Fibroblast of peridontal ligament (primary cell): ENCODE measurements at regions not wholly inside any gene's neighbourhood (a gene's known extent, or its start where the extent isn't known, plus 50 kb on each side); places are given as distances from the start of the nearest gene placed in this dataset.
"Not testable (repeated sequence)": the region's sequence is repeated elsewhere in the genome, so short reads cannot be mapped to it uniquely, and the experiment has no call there.

Source experiments
- DNase-seq: peaks from one replicate; pipeline ENCODE4 v3.0.0-alpha.2; 2010; ENCODE audit errors: extremely low read depth

DNA sequence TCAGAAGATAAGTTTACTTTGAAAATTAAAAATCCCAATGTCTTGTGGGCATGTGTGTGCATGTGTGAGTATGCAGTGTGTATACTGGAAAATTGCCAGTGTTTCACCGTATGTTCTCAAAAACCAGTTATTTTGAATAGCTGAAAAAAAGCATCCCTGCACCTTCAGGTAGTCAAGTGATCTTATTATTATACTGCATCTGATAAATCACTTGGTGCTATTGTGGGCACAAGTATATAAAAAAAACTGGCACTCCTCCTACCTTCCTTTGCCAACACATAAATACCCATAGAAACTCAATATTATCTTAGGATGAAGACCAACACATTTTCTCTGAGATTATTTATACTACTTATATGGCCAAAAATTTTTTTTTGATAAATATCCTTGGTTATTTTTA is 91.5 kb upstream of the MAP9 start:
- no peak for DNase-seq

DNA sequence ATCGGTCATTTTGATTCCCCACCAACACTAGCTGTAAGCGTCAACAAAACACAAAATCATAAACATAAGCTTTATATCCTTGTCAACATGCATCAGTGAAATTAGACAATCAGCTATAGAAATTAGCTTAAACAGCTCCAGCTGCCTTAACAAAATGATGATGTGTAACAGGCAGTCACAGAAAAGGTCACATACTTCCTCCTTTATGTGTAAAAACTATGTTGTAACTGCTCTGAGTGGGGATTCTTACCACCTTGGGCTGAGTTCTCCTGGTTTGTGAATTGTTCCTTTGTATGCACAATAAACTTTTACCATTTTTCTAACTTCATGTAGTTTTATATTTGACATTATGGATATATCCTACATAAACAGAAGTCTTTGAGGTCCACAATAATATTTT is 73.9 kb upstream of the MAP9 start:
- no peak for DNase-seq

GRCh38 chr4:155445306-155445705 is 68.5 kb upstream of the MAP9 start:
- DNase-seq, result no peak

DNA sequence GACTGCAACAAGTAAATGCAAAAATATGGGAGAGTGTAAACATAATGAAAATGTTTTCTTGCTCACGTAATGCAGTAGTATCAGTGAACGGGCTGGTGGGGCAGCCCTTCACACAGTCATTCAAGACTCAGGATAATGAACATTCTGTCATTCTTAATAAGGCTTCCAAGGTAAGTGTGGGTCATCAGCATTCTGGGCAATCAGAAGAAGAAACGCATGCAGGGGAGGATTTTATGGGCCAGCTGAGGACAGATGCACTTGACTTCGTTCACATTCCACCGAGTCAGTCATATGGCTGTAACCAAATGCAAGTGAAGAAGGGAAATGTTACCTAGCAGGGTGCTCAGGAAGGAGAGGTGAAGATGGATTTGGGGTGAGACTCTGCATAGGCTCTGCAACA is 68.0 kb upstream of the MAP9 start:
- DNase-seq, result no peak

- DNase-seq, result peak; percentile 87
These were observed 65.7 kb upstream of the MAP9 start for GRCh38 chr4:155442267-155443105.

DNA sequence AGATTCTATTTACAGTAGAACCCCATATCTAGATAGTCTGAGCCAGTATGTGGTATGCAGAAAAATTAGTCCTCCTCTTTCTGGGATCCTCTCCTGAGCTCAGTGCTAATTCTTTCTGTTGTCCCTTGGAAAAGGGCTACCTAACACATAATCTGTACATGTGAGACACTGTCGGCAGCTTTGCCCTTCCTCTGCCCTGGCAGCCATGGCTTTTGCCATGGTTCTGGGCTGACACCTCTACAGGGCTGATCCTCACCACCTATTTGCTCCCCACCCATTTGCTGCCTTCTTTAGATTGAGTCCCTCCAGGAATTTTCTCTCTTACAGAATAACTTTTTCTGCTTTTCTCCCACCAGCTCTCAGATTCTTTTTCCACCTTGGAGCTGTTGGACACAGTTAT is 64.7 kb upstream of the MAP9 start:
- DNase-seq, result no peak

DNA sequence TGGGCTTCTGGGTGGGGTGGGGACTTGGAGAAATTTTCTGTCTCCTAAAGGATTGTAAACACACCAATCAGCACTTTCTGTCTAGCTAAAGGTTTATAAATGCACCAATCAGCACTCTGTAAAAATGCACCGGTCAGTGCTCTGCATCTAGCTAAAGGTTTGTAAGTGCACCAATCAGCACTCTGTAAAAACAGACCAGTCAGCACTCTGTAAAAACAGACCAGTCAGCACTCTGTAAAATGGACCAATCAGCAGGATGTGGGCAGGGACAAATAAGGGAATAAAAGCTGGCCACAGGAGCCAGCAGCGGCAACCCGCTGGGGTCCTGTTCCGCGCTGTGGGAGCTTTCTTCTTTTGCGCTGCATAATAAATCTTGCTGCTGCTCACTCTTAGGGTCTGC is 63.0 kb upstream of the MAP9 start:
- not testable (repeated sequence) for DNase-seq

GRCh38 chr4:155434904-155435303 is 58.1 kb upstream of the MAP9 start:
- no peak for DNase-seq

GRCh38 chr4:155434366-155434765 is 57.6 kb upstream of the MAP9 start:
- no peak for DNase-seq

DNA sequence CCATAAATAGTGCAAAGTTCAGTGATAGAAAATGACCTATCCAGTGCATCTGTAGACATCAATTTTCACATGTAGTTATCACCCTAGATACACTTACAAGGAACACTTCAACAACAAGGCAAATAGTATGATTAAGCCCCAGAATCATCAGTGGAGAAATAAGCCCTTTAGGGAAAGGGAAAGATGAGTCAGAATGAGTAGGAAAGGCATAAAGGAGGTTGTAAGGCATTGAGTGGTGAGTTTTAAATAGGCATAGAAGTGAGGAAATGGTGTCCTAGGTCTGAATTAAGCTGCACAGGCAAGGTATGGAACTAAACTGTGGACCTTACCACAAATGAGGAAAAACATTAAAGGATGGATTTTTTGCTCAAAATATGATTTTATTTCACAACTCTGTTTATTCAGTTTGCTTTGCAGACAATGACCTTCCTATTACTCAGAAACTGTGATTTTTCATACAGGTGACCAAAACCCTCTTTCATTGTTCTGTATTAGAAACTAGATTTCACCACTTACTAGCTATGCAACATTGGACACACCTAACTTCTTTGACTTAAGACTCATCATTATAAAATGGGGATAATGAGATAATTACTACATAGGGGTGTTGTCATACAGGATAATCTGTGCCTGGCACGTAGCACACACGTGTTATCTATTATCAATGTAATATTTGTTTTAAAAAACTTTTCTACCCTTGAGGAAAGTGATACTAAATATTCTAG is 57.0 kb upstream of the MAP9 start:
- peak; percentile 26 for DNase-seq

- DNase-seq, result no peak
These were observed 54.4 kb upstream of the MAP9 start for GRCh38 chr4:155430895-155431795.

DNA sequence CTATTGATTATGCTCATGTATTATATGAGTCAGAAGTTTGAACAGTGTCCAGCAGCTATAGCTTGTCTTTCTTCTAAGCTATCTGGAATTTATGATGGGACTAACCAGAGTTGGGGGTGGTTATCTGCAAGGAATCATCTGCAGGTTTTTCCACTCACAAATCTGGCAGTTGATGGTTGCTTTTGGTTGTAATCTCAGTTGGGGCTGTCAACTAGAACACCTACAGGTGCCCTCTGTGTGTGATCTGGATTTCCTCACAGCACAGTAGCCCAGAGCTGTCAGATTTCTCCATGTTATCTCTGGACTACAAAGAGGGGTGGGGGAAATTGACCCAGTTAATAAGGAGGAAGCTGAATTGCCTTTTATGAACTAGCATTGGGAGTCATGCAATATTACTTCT is 51.4 kb upstream of the MAP9 start:
- DNase-seq, result no peak

GRCh38 chr4:155426953-155427352 is 50.2 kb upstream of the MAP9 start:
- DNase-seq, result no peak
